IMR-90 (cell line): ENCODE measurements at regions not wholly inside any gene's neighbourhood (a gene's known extent, or its start where the extent isn't known, plus 50 kb on each side); places are given as distances from the start of the nearest gene placed in this dataset.

ENCODE experiments used
- RAD21 ChIP-seq: IDR thresholded peaks from 2 replicates; pipeline ENCODE4 v1.6.1; 2012; ENCODE audit warnings: low read length, improper control_type of control experiment
- TF ChIP-seq, protein P1 (sequence below): conservative IDR thresholded peaks from 2 replicates; pipeline ENCODE4 v1.5.1; 2012; ENCODE audit warnings: mild to moderate bottlenecking, low read depth, low read length, improper control_type of control experiment

DNA sequence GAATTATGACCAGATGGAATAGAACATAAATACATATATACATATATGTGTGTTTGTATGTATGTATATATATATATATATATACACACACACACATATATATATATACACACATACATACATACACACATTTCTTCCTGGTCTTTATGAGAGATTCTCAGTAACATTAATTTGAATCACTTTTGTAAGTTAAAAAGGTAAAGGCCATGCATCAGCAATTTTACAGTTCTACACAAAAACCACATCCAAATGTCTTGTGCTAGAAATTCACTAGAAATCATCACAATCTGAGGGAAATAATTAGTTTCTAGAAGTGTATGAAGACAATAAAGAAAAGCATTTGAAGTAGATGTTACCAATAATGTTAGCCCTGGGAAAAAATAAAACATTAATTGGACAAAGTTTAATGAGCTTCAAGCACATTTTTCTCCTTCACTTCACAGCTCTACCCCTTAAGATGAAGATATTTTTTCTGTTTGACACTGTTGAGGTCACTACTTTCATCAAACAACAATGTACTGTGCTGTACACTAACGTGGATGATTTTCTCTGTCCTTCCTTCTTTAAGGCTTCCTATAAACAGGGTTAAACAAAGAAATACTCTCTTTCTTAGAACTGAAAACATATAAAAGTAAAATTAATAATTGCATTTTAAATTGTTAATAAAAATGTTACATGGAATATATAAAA is 189.2 kb upstream of the NR4A3 start:
- TF ChIP-seq, protein P1, sequence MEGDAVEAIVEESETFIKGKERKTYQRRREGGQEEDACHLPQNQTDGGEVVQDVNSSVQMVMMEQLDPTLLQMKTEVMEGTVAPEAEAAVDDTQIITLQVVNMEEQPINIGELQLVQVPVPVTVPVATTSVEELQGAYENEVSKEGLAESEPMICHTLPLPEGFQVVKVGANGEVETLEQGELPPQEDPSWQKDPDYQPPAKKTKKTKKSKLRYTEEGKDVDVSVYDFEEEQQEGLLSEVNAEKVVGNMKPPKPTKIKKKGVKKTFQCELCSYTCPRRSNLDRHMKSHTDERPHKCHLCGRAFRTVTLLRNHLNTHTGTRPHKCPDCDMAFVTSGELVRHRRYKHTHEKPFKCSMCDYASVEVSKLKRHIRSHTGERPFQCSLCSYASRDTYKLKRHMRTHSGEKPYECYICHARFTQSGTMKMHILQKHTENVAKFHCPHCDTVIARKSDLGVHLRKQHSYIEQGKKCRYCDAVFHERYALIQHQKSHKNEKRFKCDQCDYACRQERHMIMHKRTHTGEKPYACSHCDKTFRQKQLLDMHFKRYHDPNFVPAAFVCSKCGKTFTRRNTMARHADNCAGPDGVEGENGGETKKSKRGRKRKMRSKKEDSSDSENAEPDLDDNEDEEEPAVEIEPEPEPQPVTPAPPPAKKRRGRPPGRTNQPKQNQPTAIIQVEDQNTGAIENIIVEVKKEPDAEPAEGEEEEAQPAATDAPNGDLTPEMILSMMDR: no peak
- TF ChIP-seq RAD21: no peak
